GM23248 (cell line): ENCODE measurements at regions not wholly inside any gene's neighbourhood (a gene's known extent, or its start where the extent isn't known, plus 50 kb on each side); places are given as distances from the start of the nearest gene placed in this dataset.
A peak's percentile ranks its signal among the peaks of the same experiment; 100 is the strongest.

Source experiments
- DNase-seq: peaks from one replicate; pipeline ENCODE4 v3.0.0-alpha.2; 2015
- H2AFZ ChIP-seq: fragments of 200-600 bp; sonication (generic); 2 replicates; pipeline ENCODE4 v1.6.1; 2016; ENCODE audit warnings: antibody characterized with exemption
- H3F3A ChIP-seq: fragments of 200-600 bp; sonication (generic); 2 replicates; pipeline ENCODE4 v1.6.1; 2016; ENCODE audit warnings: mild to moderate bottlenecking, antibody characterized with exemption, mixed run types; ENCODE audit not compliant: insufficient read depth
- H3K27ac ChIP-seq: fragments of 200-600 bp; sonication (generic); 2 replicates; pipeline ENCODE4 v1.5.1; 2016; ENCODE audit warnings: mild to moderate bottlenecking
- H3K27me3 ChIP-seq: fragments of 200-600 bp; sonication (generic); replicated peaks from 2 replicates; pipeline ENCODE4 v1.6.1; 2016; ENCODE audit warnings: mild to moderate bottlenecking; ENCODE audit not compliant: insufficient read depth
- H3K36me3 ChIP-seq: fragments of 200-600 bp; sonication (generic); 2 replicates; pipeline ENCODE4 v1.6.1; 2016; ENCODE audit warnings: low read depth, mild to moderate bottlenecking
- H3K4me1 ChIP-seq: fragments of 200-600 bp; sonication (generic); 2 replicates; pipeline ENCODE4 v1.6.1; 2016; ENCODE audit warnings: mild to moderate bottlenecking; ENCODE audit not compliant: insufficient read depth
- H3K4me2 ChIP-seq: fragments of 200-600 bp; sonication (generic); one replicate; pipeline ENCODE4 v1.6.1; 2016; ENCODE audit warnings: mild to moderate bottlenecking; ENCODE audit not compliant: unreplicated experiment
- H3K4me3 ChIP-seq: fragments of 200-600 bp; sonication (generic); 2 replicates; pipeline ENCODE4 v1.5.1; 2016; ENCODE audit warnings: mild to moderate bottlenecking
- H3K79me2 ChIP-seq: fragments of 200-600 bp; sonication (generic); 2 replicates; pipeline ENCODE4 v1.6.1; 2016; ENCODE audit warnings: mild to moderate bottlenecking; ENCODE audit not compliant: insufficient read depth
- H3K9ac ChIP-seq: fragments of 200-600 bp; sonication (generic); 2 replicates; pipeline ENCODE4 v1.6.1; 2016; ENCODE audit warnings: mild to moderate bottlenecking
- H3K9me2 ChIP-seq: fragments of 200-600 bp; sonication (generic); 2 replicates; pipeline ENCODE4 v1.6.1; 2016; ENCODE audit warnings: mixed run types, mild to moderate bottlenecking, moderate library complexity; ENCODE audit not compliant: insufficient read depth
- H3K9me3 ChIP-seq: fragments of 200-600 bp; sonication (generic); one replicate; pipeline ENCODE4 v1.6.1; 2017; ENCODE audit warnings: low read depth
- H4K20me1 ChIP-seq: fragments of 200-600 bp; sonication (generic); 2 replicates; pipeline ENCODE4 v1.6.0; 2016; ENCODE audit not compliant: insufficient read depth
- EZH2 ChIP-seq: fragments of 200-600 bp; sonication (generic); IDR thresholded peaks from 2 replicates; pipeline ENCODE4 v1.6.1; 2018; ENCODE audit warnings: antibody characterized with exemption, mild to moderate bottlenecking; ENCODE audit not compliant: insufficient read depth, poor library complexity, severe bottlenecking
- EZH2phosphoT487 ChIP-seq: fragments of 200-600 bp; sonication (generic); IDR thresholded peaks from 2 replicates; pipeline ENCODE4 v1.6.1; 2018; ENCODE audit warnings: antibody characterized with exemption, moderate library complexity, mild to moderate bottlenecking, low read depth; ENCODE audit not compliant: insufficient read depth
- WGBS, 2 experiments: methylation state at CpG; one replicate each; pipeline ENCODE4 v1.1.6; 2015 to 2017; ENCODE audit warnings: low lambda C conversion rate in 2 of 2, low coverage in 1 of 2; ENCODE audit errors: missing lambda C conversion rate in 2 of 2; 5-methylcytosine and 5-hydroxymethylcytosine counted together
- in situ Hi-C: fragments of 300-500 bp; cut with MboI; formaldehyde crosslinking; loops from 2 replicates; pipeline ENCODE4 v1.15.0; 2020

DNA sequence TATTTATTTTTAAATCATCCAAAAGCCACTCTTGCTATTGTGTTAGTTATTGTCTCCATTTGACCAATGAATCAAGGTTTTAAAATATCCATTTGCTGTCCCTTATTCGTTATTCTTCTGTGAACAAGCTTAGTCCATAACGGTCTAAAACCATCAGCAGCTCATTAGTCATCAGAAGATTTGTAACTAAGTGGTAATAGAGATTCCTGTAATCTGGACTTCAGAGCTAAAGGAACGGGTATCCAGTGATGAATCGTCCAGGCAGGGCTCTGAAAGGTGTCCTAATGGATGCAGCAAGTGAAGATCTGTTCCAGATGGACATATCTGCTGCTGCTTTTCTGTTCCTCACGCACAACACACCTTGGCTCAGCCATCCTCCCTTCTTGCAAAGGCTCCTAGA is 362.7 kb upstream of the CFAP20DC start:
- no peak overlapping the region for H3K9ac ChIP-seq
- no peaks in the 10 kb centered on the region for H3K79me2 ChIP-seq
- H3K27me3 ChIP-seq, result no peaks in the 10 kb centered on the region
- no peak overlapping the region for H3K27ac ChIP-seq
- no peak overlapping the region for H3K4me3 ChIP-seq
- H3K9me3 ChIP-seq, result no peaks in the 10 kb centered on the region
- H3K36me3 ChIP-seq, result no peaks in the 10 kb centered on the region
- TF ChIP-seq EZH2phosphoT487 (no peak), EZH2 (no peak)
- H3K4me1 ChIP-seq, result peaks cover 20% of the 10 kb centered on the region
- DNase-seq, result peak; percentile 58
- peak overlapping the region; percentile 19 for H3K4me2 ChIP-seq
- no peak overlapping the region for H2AFZ ChIP-seq
- in situ Hi-C loops, result no loop called here
- H4K20me1 ChIP-seq, result no peaks in the 10 kb centered on the region
- no peaks in the 10 kb centered on the region for H3K9me2 ChIP-seq
- WGBS, 2 experiments, result 17 to 18% methylated on average over 5 of the region's 5 CpGs
- H3F3A ChIP-seq, result peaks cover 11% of the 10 kb centered on the region; the same call in 1 of the 2 replicates

GRCh38 chr3:59411694-59412093 is 361.9 kb upstream of the CFAP20DC start:
- Histone ChIP-seq H3K27me3 (no peaks in the 10 kb centered on the region), H3K4me1 (peaks cover 20% of the 10 kb centered on the region), H3K4me2 (no peak overlapping the region), H3K4me3 (no peak overlapping the region), H3K9me2 (no peaks in the 10 kb centered on the region), H3K79me2 (no peaks in the 10 kb centered on the region), H3K36me3 (no peaks in the 10 kb centered on the region), H3K9ac (no peak overlapping the region), H3K9me3 (no peaks in the 10 kb centered on the region), H3K27ac (no peak overlapping the region), H4K20me1 (no peaks in the 10 kb centered on the region), H3F3A (peaks cover 11% of the 10 kb centered on the region; the same call in 1 of the 2 replicates), H2AFZ (no peak overlapping the region)
- 75 to 88% methylated on average over 1 of the region's 1 CpG for WGBS, 2 experiments
- DNase-seq, result peak; percentile 49
- in situ Hi-C loops, result no loop called here
- no peak for TF ChIP-seq EZH2phosphoT487
- no peak for TF ChIP-seq EZH2

DNA sequence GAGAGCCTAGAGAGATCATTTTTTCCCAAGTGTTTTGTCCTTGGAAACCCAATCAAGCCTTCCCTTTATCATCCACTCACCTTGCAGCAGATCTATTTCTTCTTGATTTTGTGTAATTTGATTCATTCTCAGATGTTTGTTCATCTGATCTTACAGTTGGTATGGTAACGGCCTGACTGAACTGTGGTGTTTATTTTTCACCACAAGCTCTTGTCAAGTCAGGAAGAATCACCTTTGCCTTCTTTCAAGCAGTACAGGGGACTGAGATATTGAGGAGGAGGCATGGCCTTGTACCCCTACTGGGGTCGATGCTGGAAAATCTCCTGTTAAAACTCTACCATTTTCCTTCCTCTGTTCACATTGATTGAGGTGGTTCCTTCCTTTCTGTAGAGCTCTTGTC is 361.4 kb upstream of the CFAP20DC start:
- H3K4me2 ChIP-seq, result no peak overlapping the region
- DNase-seq, result no peak
- no peak overlapping the region for H3K9ac ChIP-seq
- H3K27me3 ChIP-seq, result no peaks in the 10 kb centered on the region
- WGBS, 2 experiments, result 88 to 100% methylated on average over 2 of the region's 2 CpGs
- H3K9me3 ChIP-seq, result no peaks in the 10 kb centered on the region
- TF ChIP-seq EZH2phosphoT487 (no peak), EZH2 (no peak)
- no peak overlapping the region for H3K4me3 ChIP-seq
- H2AFZ ChIP-seq, result no peak overlapping the region
- peaks cover 11% of the 10 kb centered on the region; the same call in 1 of the 2 replicates for H3F3A ChIP-seq
- in situ Hi-C loops, result no loop called here
- H3K79me2 ChIP-seq, result no peaks in the 10 kb centered on the region
- no peaks in the 10 kb centered on the region for H4K20me1 ChIP-seq
- no peak overlapping the region for H3K27ac ChIP-seq
- H3K9me2 ChIP-seq, result no peaks in the 10 kb centered on the region
- no peaks in the 10 kb centered on the region for H3K36me3 ChIP-seq
- peaks cover 20% of the 10 kb centered on the region for H3K4me1 ChIP-seq

DNA sequence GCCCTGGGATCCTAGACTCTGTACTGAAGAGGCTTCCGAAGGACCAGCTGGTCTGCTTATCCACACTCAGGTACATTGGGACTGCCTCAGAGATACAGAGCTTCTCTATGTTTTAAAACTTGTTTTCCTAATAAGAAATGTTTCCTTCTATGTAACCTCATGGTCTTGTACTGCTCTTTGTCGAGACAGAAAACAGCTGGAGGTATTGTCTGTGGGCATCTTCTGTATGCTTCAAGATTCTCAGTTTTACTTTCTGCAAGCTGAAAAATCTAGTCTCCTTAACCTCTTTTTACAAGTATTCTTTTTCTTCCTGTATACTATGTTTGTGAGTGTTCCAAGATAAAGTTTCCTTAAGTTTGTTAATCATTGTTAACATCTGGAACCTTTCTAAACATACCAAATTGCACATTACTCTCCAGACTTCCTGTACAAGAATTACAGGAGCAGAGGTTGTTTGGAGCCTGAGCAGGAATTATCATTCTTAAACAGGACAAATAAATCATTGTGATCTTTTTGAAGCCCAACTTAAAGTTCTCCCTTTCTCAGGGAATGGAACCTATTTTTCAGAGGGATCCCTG is 358.3 kb upstream of the CFAP20DC start:
- peaks cover 6% of the 10 kb centered on the region; the same call in 1 of the 2 replicates for H3K27me3 ChIP-seq
- H3K27ac ChIP-seq, result no peak overlapping the region
- no peak overlapping the region for H3K9ac ChIP-seq
- 76% methylated on average over 2 of the region's 2 CpGs for WGBS, 2 experiments
- H3K4me1 ChIP-seq, result peaks cover 20% of the 10 kb centered on the region
- peaks cover 11% of the 10 kb centered on the region; the same call in 1 of the 2 replicates for H3F3A ChIP-seq
- no peaks in the 10 kb centered on the region for H3K9me3 ChIP-seq
- H3K36me3 ChIP-seq, result no peaks in the 10 kb centered on the region
- H4K20me1 ChIP-seq, result no peaks in the 10 kb centered on the region
- no peaks in the 10 kb centered on the region for H3K79me2 ChIP-seq
- H3K4me2 ChIP-seq, result no peak overlapping the region
- no peaks in the 10 kb centered on the region for H3K9me2 ChIP-seq
- TF ChIP-seq EZH2phosphoT487, result no peak
- no peak for TF ChIP-seq EZH2
- DNase-seq, result no peak
- no peak overlapping the region for H3K4me3 ChIP-seq
- no peak overlapping the region for H2AFZ ChIP-seq
- in situ Hi-C loops, result no loop called here
